OCI-LY3 (cell line): ENCODE measurements at regions not wholly inside any gene's neighbourhood (a gene's known extent, or its start where the extent isn't known, plus 50 kb on each side); places are given as distances from the start of the nearest gene placed in this dataset.

Experiments
- EZH2phosphoT487 ChIP-seq: fragments of 200-600 bp; shearing (Covaris generic); IDR thresholded peaks from 2 replicates; pipeline ENCODE4 v1.6.1; 2018; ENCODE audit warnings: antibody characterized with exemption, mixed run types, low read depth
- TF ChIP-seq, protein P1 (sequence below): fragments of 200-600, 300-600 bp; sonication (generic); IDR thresholded peaks from 2 replicates; pipeline ENCODE4 v1.5.1; 2014; ENCODE audit warnings: antibody characterized with exemption, low read length, low read depth

DNA sequence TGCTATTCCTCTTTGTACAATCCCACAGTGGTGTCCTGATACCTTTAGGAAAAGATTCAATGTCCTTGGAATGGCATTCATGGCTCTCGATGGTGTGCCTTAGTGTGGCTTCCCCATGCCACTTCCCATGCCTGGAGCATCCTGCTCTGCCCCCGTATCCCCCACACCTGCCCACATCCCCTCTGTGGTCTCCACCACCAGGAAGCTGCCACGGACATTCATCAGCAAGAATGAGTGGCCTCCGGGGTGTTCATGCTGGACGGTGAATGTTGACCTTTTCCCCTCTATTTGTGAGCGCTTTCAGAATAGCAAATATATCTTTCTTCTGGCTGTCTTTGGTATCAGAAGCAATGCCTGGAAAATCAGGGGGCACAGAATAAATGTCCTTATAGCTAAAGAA lies 262.0 kb upstream of the NRP1 start:
- TF ChIP-seq, protein P1, sequence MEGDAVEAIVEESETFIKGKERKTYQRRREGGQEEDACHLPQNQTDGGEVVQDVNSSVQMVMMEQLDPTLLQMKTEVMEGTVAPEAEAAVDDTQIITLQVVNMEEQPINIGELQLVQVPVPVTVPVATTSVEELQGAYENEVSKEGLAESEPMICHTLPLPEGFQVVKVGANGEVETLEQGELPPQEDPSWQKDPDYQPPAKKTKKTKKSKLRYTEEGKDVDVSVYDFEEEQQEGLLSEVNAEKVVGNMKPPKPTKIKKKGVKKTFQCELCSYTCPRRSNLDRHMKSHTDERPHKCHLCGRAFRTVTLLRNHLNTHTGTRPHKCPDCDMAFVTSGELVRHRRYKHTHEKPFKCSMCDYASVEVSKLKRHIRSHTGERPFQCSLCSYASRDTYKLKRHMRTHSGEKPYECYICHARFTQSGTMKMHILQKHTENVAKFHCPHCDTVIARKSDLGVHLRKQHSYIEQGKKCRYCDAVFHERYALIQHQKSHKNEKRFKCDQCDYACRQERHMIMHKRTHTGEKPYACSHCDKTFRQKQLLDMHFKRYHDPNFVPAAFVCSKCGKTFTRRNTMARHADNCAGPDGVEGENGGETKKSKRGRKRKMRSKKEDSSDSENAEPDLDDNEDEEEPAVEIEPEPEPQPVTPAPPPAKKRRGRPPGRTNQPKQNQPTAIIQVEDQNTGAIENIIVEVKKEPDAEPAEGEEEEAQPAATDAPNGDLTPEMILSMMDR = no peak
- no peak for TF ChIP-seq EZH2phosphoT487
